GM18517 (cell line): ENCODE measurements at regions not wholly inside any gene's neighbourhood (a gene's known extent, or its start where the extent isn't known, plus 50 kb on each side); places are given as distances from the start of the nearest gene placed in this dataset.
A peak's percentile ranks its signal among the peaks of the same experiment; 100 is the strongest.

Experiments used
- ATAC-seq: cut with Tn5 transposase; IDR thresholded peaks from one replicate; pipeline ENCODE4 v1.9.1; 2021; ENCODE audit warnings: mild to moderate bottlenecking, moderate library complexity; ENCODE audit not compliant: unreplicated experiment

DNA sequence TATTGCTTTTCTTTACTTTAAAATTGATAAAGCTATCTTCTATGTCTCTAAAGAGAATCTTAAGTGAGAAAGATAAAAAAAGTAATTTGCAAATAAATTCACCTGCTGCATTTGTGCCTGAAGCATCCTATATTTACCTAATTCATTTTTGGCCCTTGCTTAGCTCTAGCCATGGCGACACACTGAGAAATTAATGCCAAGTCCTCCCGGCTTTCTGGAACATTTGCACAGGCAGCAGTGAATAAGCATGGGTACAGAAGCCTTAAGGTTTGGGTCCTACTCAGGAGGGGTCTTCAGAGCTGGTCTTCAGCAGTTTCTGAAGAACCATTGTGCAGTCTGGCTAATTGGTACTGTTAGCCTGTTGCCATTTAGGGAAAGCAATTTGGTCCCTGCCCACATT lies 73.9 kb upstream of the ZEB2 start:
- ATAC-seq = no peak

DNA sequence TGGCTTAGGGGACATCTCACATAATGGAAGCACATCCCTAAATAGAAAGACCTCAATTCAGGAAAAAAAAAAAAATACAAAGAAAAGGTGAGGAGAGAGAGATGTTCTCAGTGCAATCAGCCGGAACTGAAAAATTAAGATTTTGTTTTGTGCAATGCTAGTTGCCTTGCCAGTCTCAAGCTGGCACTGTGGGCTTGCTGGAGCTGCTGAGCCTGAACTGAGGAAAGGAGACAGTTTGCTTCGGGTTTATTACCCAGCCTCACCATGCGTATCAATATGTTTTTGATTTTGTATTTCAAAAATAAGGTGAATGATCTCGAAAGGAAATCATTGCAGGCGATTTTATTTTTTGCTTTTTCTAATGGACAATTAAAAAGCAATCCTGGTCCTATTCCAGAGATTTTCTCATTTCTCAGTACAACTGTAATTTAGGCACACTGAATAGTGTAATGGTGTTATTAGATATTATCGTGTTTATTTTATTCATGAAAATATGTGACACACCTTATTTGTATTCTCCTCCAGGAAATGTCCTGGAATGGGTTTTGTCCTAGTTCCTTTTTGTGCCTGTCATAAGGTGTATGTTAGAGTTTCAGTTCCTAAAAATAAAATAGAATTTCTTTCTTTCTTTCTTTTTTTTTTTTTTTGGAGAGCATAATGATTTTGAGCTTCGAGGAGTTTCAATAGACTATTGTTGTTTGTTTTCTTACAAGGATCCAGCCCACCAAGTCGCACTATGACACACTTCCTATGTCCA lies 72.8 kb upstream of the ZEB2 start:
- no peak for ATAC-seq

DNA sequence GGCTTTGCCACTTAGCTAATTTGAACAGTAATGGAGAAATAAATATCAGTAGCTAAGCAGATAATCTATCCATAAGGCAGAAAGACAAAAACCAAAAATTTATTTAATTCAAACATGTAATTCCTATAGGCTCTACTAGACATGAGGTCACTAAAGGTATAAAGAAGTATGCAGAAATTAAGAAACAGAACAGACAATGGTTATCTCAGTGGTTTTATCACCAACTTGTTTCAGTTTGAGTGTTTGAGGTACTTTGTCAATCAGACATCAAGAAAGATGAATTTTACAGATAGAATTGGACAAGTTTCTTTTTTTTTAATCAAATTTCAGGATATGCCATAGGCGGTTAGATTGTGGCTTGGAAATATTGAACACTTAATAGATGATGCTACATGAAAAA lies 67.4 kb upstream of the ZEB2 start:
- no peak for ATAC-seq

DNA sequence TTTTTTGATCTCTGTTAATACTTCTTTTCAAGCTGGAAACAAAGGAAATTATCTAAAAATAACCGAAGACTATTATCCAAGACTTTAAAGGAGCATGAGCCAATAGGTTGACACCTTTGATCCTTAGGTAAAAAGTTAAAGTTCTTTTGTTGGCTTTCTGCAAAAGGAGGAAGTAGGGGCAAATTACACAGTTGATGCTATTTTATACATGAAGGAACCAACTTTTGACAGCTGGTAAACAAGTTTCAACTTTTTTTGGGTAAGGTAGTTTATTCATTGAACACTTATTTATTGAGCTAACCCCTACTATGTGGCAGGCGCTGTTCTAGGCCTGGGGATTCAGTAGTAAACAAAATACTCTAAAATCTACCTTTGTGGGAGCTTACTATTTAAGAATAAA lies 66.6 kb upstream of the ZEB2 start:
- ATAC-seq = no peak

DNA sequence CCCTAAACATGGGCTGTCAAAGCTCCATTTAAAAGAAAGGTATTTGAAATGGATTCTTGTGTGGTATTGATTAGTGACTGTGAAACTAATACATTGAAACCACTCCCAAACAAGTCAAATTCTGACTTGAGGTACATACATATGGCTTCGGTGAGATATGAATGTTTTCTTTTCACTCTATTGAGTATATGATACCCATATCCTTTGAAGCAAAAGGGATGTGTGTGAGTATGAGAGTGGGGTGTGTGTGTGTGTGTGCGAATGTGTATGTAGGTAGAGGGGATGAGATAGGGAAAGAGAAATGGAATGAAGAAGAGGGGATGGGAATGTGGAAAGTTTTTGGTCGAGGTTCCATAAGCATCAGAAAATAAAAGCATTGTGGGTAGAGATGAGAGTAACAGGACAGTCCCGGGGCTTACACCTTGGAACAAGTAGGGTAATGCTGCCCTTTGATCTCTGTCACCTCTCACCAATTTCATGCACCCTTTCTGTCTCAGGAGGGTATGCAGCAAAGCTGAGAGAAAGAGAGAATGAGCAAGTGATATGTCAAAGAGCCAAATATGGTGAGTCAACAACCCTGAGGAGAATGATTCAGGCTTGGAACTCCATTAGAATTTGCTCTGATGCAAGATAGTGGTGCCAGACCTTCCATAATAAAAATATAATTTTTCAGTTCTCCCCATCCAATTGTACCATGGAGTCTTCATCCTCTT lies 64.0 kb upstream of the ZEB2 start:
- ATAC-seq = no peak

DNA sequence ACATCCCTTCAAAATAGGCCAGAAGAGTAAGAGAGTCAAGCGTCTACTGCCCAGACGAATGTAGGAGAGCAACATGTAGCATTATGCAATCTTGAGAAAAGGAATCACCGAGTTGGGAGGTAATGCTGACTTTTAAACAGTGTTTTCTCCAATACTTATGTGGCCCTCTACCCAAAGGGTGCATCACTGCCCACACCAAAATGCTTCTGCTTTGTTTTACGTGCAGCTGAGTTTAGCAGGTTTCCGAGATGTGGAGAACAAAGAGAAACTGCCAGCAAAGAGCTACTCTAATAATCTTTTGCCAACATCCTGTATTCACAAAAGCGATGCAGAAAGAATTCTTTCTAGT lies 63.4 kb upstream of the ZEB2 start:
- no peak for ATAC-seq

DNA sequence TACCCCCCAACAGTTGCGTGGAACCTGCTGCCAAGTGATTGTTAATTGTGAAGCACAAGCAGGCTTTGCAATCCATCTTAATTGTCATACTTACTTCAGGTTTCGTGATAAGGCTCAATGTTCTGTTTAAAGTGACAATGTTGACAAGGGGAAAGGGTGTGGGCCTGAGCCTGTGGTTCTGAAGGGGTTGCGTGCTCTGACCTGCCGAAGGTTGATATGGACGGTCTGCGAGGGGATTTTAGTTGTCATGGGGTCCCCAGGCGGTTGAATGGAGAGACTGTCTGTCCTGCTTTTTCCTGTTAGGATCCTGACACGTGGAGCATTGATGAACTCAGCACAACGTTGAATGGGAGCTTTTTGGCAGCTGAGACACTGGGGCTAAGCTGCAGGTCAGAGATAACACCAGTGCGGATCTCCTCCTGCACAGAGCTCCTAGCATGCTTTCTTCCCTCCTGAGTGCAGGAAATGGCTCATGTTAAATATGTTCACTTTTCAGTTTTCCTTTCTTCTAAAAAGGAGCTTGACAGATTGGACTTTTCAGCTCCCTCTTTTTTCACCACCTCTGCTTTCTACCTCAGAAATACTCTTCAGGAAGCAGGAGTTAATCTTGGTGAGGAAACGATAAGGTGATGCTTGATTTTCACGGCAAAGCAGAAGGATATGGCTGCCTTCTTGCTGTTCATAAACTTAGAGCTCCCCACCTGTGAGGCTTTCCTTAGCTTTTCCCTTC lies 62.9 kb upstream of the ZEB2 start:
- ATAC-seq = no peak

DNA sequence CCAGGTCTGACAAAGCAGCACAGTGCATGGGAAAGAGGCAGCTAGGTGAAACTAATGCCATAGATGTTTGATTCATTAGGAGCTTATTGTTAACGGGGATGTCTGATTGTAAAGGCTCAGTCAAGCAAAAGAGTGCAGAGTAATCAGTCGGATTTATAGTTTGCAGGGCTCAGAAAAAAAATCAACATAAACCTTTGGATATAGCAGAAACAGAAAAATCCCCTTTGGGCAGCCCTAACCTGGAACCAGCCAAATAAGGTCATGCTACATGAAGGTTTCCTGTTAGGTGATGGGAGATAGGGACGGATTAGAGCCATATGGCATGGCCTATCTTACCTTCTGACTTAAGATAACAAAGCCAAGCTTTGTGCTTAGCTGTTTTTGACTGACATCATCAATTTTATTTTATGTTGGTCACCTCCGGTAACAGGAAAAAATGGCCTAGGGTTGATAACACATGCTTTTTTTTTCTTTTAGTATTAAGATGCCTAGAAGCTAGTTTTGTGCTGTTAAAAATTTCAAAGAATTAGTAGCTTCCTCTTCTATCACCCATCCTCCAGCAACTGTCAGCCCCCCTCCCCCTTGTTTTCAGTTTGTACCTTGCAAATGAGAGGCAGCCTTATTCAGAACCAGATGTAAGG lies 60.7 kb upstream of the ZEB2 start:
- ATAC-seq = no peak

DNA sequence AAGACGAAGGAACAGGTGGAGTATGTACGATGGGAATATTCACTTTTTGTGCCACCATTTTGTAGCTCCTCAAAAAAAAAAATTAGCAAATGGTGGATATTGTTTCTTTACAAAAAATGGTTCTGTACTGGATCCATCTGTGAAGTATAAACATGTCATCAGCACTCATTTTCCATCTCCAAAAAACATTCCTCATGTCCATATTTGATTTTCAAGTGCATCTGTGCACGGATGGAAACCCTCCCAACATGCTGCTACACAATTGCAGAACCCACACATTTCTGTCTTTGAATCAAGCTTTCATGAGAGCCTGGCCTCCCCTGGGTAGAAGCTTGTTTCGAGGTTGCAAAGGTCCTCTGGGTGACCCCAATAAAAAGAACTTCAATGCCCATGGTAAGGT lies 59.6 kb upstream of the ZEB2 start:
- no peak for ATAC-seq

DNA sequence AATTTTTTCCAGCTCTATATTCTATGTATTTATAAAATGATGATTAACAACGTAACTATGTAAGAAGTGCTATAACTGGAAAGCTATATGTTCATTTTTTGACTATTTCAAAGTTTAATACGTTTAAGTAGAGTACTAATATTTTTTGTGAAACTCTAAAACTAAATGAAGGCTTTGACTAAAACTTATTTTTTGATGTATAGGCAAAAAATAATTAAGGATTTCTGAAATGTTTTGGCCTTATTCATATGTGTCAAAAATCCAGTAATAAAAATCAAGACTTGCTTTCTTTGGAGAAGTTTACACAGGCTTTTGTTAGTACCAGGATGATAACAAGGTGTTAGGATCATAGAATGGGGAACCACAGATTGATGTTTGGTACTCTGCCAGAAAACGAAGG lies 58.2 kb upstream of the ZEB2 start:
- no peak for ATAC-seq

DNA sequence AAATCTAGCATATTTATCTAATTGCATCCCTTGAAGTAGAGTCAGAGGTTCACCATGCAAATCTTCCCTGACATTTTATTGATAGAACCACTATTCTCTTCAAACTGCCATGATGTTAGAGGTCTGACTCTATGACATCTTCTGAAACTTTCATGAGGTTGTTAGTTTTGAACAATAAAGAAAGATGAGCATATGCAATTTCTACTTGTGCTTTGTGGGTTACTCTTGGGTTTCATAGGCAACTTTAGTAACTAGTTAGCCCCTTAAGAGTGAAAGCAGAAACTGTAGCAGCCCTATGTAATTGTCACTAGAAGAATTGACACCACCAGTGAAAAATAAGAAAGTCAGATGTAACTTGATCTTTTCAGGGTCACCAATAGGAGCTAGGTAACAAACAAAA lies 53.1 kb upstream of the ZEB2 start:
- peak; percentile 59 for ATAC-seq

DNA sequence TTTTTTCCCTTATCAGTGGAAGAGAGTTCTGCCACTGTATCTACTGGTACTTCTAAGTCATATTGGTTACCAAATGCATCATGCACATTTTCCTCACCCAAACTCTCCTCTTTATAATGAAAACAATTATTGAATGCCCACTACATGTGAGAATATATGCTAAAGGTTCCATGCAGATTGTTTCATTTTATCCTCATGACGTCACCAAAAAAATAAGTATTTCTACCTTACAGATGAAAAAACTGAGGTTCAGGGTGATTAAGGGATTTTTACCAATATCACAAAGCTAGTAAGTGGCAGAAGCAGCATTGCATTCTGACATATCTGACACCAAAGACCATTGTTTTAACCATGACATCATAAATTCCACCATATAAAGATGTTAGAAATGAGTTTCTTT lies 51.9 kb upstream of the ZEB2 start:
- no peak for ATAC-seq

DNA sequence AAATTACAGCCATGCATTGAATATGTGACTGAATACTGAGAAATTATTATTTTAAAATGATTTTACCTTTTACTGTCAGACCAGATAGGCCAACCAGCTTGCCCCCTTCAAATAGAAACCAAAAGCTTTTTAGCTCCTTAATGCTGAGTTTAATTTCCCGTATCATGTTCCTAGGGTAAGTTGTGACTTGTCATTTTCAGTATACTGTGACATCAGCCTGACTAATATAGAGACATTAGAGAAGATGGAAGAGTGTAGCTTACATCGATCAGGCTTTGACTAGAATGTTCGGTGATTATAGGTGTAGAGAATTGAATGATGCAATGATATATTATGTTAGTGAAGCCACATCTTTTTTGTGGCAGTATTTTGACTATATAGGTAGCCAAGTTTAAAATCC lies 50.6 kb upstream of the ZEB2 start:
- no peak for ATAC-seq
